GM23248 (cell line): ENCODE measurements at regions not wholly inside any gene's neighbourhood (a gene's known extent, or its start where the extent isn't known, plus 50 kb on each side); places are given as distances from the start of the nearest gene placed in this dataset.

ENCODE experiments used
- EZH2 ChIP-seq: fragments of 200-600 bp; sonication (generic); IDR thresholded peaks from 2 replicates; pipeline ENCODE4 v1.6.1; 2018; ENCODE audit warnings: antibody characterized with exemption, mild to moderate bottlenecking; ENCODE audit not compliant: insufficient read depth, poor library complexity, severe bottlenecking
- EZH2phosphoT487 ChIP-seq: fragments of 200-600 bp; sonication (generic); IDR thresholded peaks from 2 replicates; pipeline ENCODE4 v1.6.1; 2018; ENCODE audit warnings: antibody characterized with exemption, moderate library complexity, mild to moderate bottlenecking, low read depth; ENCODE audit not compliant: insufficient read depth

DNA sequence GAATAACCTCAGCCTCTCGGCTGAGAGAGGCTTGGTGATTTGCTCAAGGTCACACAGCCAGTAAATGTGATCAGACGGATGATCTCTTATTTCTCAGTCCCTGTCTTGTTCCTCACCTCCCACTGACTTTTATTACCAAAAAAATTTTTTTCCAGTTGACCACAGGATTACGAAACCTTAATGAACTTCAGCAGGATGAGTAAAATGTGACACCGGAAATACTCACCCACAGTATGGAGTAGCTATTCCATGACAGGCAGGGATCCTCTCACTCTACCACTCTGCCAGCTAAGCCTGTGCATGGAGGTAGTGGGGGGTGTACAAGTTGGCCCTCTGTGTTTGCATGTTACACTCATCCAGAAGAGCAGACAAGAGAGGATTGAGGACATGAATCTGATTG lies 916.4 kb downstream of the UQCRFS1 start:
- no peak for TF ChIP-seq EZH2
- peak; percentile 66; the same call in 1 of the 2 replicates for TF ChIP-seq EZH2phosphoT487
